Neural progenitor cell (in vitro differentiated cells): ENCODE measurements at regions not wholly inside any gene's neighbourhood (a gene's known extent, or its start where the extent isn't known, plus 50 kb on each side); places are given as distances from the start of the nearest gene placed in this dataset.
A peak's percentile ranks its signal among the peaks of the same experiment; 100 is the strongest.

ENCODE experiments used
- DNase-seq: peaks from one replicate; pipeline ENCODE4 v3.0.0-alpha.2; 2016; ENCODE audit warnings: low spot score
- H2AFZ ChIP-seq: fragments of 200-600 bp; sonication (generic); replicated peaks from 2 replicates; pipeline ENCODE4 v1.6.1; 2016; ENCODE audit warnings: antibody characterized with exemption
- H3F3A ChIP-seq: fragments of 200-600 bp; sonication (generic); 2 replicates; pipeline ENCODE4 v1.6.1; 2016; ENCODE audit warnings: antibody characterized with exemption, low read depth
- H3K27ac ChIP-seq: fragments of 200-600 bp; sonication (generic); 2 replicates; pipeline ENCODE4 v1.5.1; 2016; ENCODE audit warnings: mild to moderate bottlenecking
- H3K27me3 ChIP-seq: fragments of 200-600 bp; sonication (generic); 2 replicates; pipeline ENCODE4 v1.6.1; 2016; ENCODE audit warnings: mild to moderate bottlenecking, moderate library complexity
- H3K36me3 ChIP-seq: fragments of 200-600 bp; sonication (generic); 2 replicates; pipeline ENCODE4 v1.5.1; 2016
- H3K4me1 ChIP-seq: fragments of 200-600 bp; sonication (generic); 2 replicates; pipeline ENCODE4 v1.6.1; 2016; ENCODE audit warnings: mixed run types
- H3K4me2 ChIP-seq: fragments of 200-600 bp; sonication (generic); 2 replicates; pipeline ENCODE4 v1.6.1; 2016
- H3K4me3 ChIP-seq: fragments of 200-600 bp; sonication (generic); 2 replicates; pipeline ENCODE4 v1.5.1; 2016
- H3K79me2 ChIP-seq: fragments of 200-600 bp; sonication (generic); 2 replicates; pipeline ENCODE4 v1.6.1; 2016; ENCODE audit warnings: low read depth
- H3K9ac ChIP-seq: fragments of 200-600 bp; sonication (generic); 2 replicates; pipeline ENCODE4 v1.6.1; 2016
- H3K9me3 ChIP-seq: fragments of 200-600 bp; sonication (generic); 2 replicates; pipeline ENCODE4 v1.5.1; 2016; ENCODE audit warnings: low read depth
- H4K20me1 ChIP-seq: fragments of 200-600 bp; sonication (generic); 2 replicates; pipeline ENCODE4 v1.6.1; 2016; ENCODE audit warnings: low read depth
- H3K27ac Mint-ChIP-seq: 3 replicates; pipeline ENCODE4 v1.8.0; 2021; ENCODE audit warnings: mixed read lengths
- H3K27me3 Mint-ChIP-seq: 2 replicates; pipeline ENCODE4 v1.8.0; 2022; ENCODE audit warnings: low read depth, mild to moderate bottlenecking, inconsistent platforms, moderate library complexity, mixed read lengths; ENCODE audit not compliant: insufficient read depth
- H3K36me3 Mint-ChIP-seq: 3 replicates; pipeline ENCODE4 v1.8.0; 2021; ENCODE audit warnings: mixed read lengths
- H3K4me1 Mint-ChIP-seq: 3 replicates; pipeline ENCODE4 v1.8.0; 2021; ENCODE audit warnings: mixed read lengths
- H3K4me3 Mint-ChIP-seq: 3 replicates; pipeline ENCODE4 v1.8.0; 2021; ENCODE audit warnings: mild to moderate bottlenecking, moderate library complexity, mixed read lengths
- H3K9me3 Mint-ChIP-seq: 3 replicates; pipeline ENCODE4 v1.8.0; 2020; ENCODE audit warnings: mixed read lengths
- EZH2 ChIP-seq: fragments of 200-600 bp; sonication (generic); IDR thresholded peaks from 2 replicates; pipeline ENCODE4 v1.6.1; 2017; ENCODE audit warnings: antibody characterized with exemption, mild to moderate bottlenecking, moderate library complexity
- EZH2phosphoT487 ChIP-seq: fragments of 200-600 bp; sonication (generic); IDR thresholded peaks from 2 replicates; pipeline ENCODE4 v1.6.1; 2017; ENCODE audit warnings: antibody characterized with exemption
- TF ChIP-seq, protein P1 (sequence below): fragments of 200-600 bp; sonication (generic); IDR thresholded peaks from 2 replicates; pipeline ENCODE4 v1.5.1; 2017; ENCODE audit warnings: antibody characterized with exemption, mild to moderate bottlenecking

GRCh38 chr7:81280531-81280930 is 361.7 kb upstream of the SEMA3C start:
- TF ChIP-seq EZH2phosphoT487, result no peak
- Histone ChIP-seq H3K36me3 (no peaks in the 10 kb centered on the region), H3K27ac (no peak overlapping the region), H3F3A (no peaks in the 10 kb centered on the region), H3K79me2 (no peaks in the 10 kb centered on the region), H3K27me3 (no peaks in the 10 kb centered on the region), H4K20me1 (no peaks in the 10 kb centered on the region), H3K9ac (no peak overlapping the region), H3K4me3 (no peak overlapping the region), H2AFZ (no peak overlapping the region), H3K4me1 (no peaks in the 10 kb centered on the region), H3K4me2 (no peak overlapping the region), H3K9me3 (no peaks in the 10 kb centered on the region)
- Mint-ChIP-seq H3K27me3 (no peaks in the 10 kb centered on the region), H3K36me3 (no peaks in the 10 kb centered on the region), H3K27ac (no peak overlapping the region), H3K4me1 (no peaks in the 10 kb centered on the region), H3K9me3 (no peaks in the 10 kb centered on the region), H3K4me3 (no peak overlapping the region)
- DNase-seq, result no peak

GRCh38 chr7:81277691-81278090 is 358.8 kb upstream of the SEMA3C start:
- no peak overlapping the region for H3K4me2 ChIP-seq
- no peaks in the 10 kb centered on the region for H3K36me3 ChIP-seq
- H3K9me3 Mint-ChIP-seq, result no peaks in the 10 kb centered on the region
- no peaks in the 10 kb centered on the region for H3K4me1 ChIP-seq
- TF ChIP-seq EZH2phosphoT487 (no peak), EZH2 (no peak)
- TF ChIP-seq, protein P1, sequence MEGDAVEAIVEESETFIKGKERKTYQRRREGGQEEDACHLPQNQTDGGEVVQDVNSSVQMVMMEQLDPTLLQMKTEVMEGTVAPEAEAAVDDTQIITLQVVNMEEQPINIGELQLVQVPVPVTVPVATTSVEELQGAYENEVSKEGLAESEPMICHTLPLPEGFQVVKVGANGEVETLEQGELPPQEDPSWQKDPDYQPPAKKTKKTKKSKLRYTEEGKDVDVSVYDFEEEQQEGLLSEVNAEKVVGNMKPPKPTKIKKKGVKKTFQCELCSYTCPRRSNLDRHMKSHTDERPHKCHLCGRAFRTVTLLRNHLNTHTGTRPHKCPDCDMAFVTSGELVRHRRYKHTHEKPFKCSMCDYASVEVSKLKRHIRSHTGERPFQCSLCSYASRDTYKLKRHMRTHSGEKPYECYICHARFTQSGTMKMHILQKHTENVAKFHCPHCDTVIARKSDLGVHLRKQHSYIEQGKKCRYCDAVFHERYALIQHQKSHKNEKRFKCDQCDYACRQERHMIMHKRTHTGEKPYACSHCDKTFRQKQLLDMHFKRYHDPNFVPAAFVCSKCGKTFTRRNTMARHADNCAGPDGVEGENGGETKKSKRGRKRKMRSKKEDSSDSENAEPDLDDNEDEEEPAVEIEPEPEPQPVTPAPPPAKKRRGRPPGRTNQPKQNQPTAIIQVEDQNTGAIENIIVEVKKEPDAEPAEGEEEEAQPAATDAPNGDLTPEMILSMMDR, result no peak
- DNase-seq, result no peak
- H3K9ac ChIP-seq, result no peak overlapping the region
- no peak overlapping the region for H3K4me3 Mint-ChIP-seq
- H3K9me3 ChIP-seq, result no peaks in the 10 kb centered on the region
- H3K79me2 ChIP-seq, result no peaks in the 10 kb centered on the region
- H2AFZ ChIP-seq, result no peak overlapping the region
- H3K27ac ChIP-seq, result no peak overlapping the region
- H3K4me1 Mint-ChIP-seq, result no peaks in the 10 kb centered on the region
- no peak overlapping the region for H3K27ac Mint-ChIP-seq
- no peaks in the 10 kb centered on the region for H3K36me3 Mint-ChIP-seq
- no peaks in the 10 kb centered on the region for H3F3A ChIP-seq
- no peaks in the 10 kb centered on the region for H3K27me3 ChIP-seq
- H3K27me3 Mint-ChIP-seq, result no peaks in the 10 kb centered on the region
- no peak overlapping the region for H3K4me3 ChIP-seq
- no peaks in the 10 kb centered on the region for H4K20me1 ChIP-seq

GRCh38 chr7:81273601-81274397 is 354.9 kb upstream of the SEMA3C start:
- no peak for TF ChIP-seq EZH2
- TF ChIP-seq, protein P1, result no peak
- no peak for TF ChIP-seq EZH2phosphoT487
- Histone ChIP-seq H3K27me3 (no peaks in the 10 kb centered on the region), H3K9me3 (no peaks in the 10 kb centered on the region), H3K79me2 (no peaks in the 10 kb centered on the region), H3K9ac (no peak overlapping the region), H3K4me2 (no peak overlapping the region), H4K20me1 (no peaks in the 10 kb centered on the region), H3K27ac (no peak overlapping the region), H3K36me3 (no peaks in the 10 kb centered on the region), H3K4me3 (no peak overlapping the region), H2AFZ (peak overlapping the region; percentile 34), H3K4me1 (no peaks in the 10 kb centered on the region), H3F3A (no peaks in the 10 kb centered on the region)
- no peak for DNase-seq
- H3K27me3 Mint-ChIP-seq, result no peaks in the 10 kb centered on the region
- no peak overlapping the region for H3K27ac Mint-ChIP-seq
- H3K9me3 Mint-ChIP-seq, result no peaks in the 10 kb centered on the region
- no peaks in the 10 kb centered on the region for H3K36me3 Mint-ChIP-seq
- no peaks in the 10 kb centered on the region for H3K4me1 Mint-ChIP-seq
- H3K4me3 Mint-ChIP-seq, result no peak overlapping the region

GRCh38 chr7:81272176-81272575 is 353.3 kb upstream of the SEMA3C start:
- H3K27ac Mint-ChIP-seq, result no peak overlapping the region

More at GRCh38 chr7:81272176-81272575, 353.3 kb upstream of the SEMA3C start:
- Histone ChIP-seq H3K4me2 (no peak overlapping the region), H4K20me1 (no peaks in the 10 kb centered on the region), H3F3A (no peaks in the 10 kb centered on the region), H3K27me3 (no peaks in the 10 kb centered on the region), H3K36me3 (no peaks in the 10 kb centered on the region), H3K9me3 (no peaks in the 10 kb centered on the region), H3K27ac (no peak overlapping the region), H2AFZ (no peak overlapping the region), H3K79me2 (no peaks in the 10 kb centered on the region), H3K9ac (no peak overlapping the region), H3K4me1 (no peaks in the 10 kb centered on the region), H3K4me3 (no peak overlapping the region)
- Mint-ChIP-seq H3K27me3 (no peaks in the 10 kb centered on the region), H3K4me1 (no peaks in the 10 kb centered on the region), H3K4me3 (no peak overlapping the region), H3K36me3 (no peaks in the 10 kb centered on the region), H3K9me3 (peaks cover 4% of the 10 kb centered on the region)
- TF ChIP-seq, protein P1, result no peak
- TF ChIP-seq EZH2phosphoT487, result no peak
- no peak for TF ChIP-seq EZH2
- no peak for DNase-seq
